ENCODE measurements at regions not wholly inside any gene's neighbourhood (a gene's known extent, or its start where the extent isn't known, plus 50 kb on each side); places are given as distances from the start of the nearest gene placed in this dataset.

- no peak for DNase-seq
Measured at GRCh38 chr2:16326711-16327300, 338.8 kb downstream of the CYRIA start.

- no peak for DNase-seq
Measured at GRCh38 chr2:16325976-16326510, 339.6 kb downstream of the CYRIA start.

- DNase-seq: no peak
Measured at GRCh38 chr2:16325016-16325975, 340.3 kb downstream of the CYRIA start.

- no peak for DNase-seq
Measured at GRCh38 chr2:16324544-16324937, 341.1 kb downstream of the CYRIA start.

GRCh38 chr2:16323551-16324543, 341.8 kb downstream of the CYRIA start:
- DNase-seq: no peak

- DNase-seq: no peak
Measured at GRCh38 chr2:16323126-16323520, 342.5 kb downstream of the CYRIA start.

- DNase-seq: no peak
Measured at GRCh38 chr2:16322308-16323125, 343.1 kb downstream of the CYRIA start.

- no peak for DNase-seq
Measured at GRCh38 chr2:16321872-16322271, 343.8 kb downstream of the CYRIA start.

GRCh38 chr2:16321256-16321655, 344.4 kb downstream of the CYRIA start:
- no peak for DNase-seq

- peak; percentile 0 for DNase-seq
Measured at GRCh38 chr2:16320716-16321115, 344.9 kb downstream of the CYRIA start.

- no peak for DNase-seq
Measured at GRCh38 chr2:16319551-16320121, 346.0 kb downstream of the CYRIA start.

- no peak for DNase-seq
Measured at GRCh38 chr2:16318474-16319195, 347.0 kb downstream of the CYRIA start.

- no peak for DNase-seq
Measured at GRCh38 chr2:16318051-16318450, 347.6 kb downstream of the CYRIA start.

GRCh38 chr2:16317211-16317830, 348.3 kb downstream of the CYRIA start:
- DNase-seq: no peak

- DNase-seq: no peak
Measured at GRCh38 chr2:16316456-16317210, 349.0 kb downstream of the CYRIA start.

- no peak for DNase-seq
Measured at GRCh38 chr2:16315908-16316307, 349.7 kb downstream of the CYRIA start.

GRCh38 chr2:16315458-16315835, 350.2 kb downstream of the CYRIA start:
- no peak for DNase-seq

- no peak for DNase-seq
Measured at GRCh38 chr2:16314691-16315457, 350.8 kb downstream of the CYRIA start.

GRCh38 chr2:16314001-16314400, 351.6 kb downstream of the CYRIA start:
- no peak for DNase-seq
